SKM-1 (cell line): ENCODE measurements at regions not wholly inside any gene's neighbourhood (a gene's known extent, or its start where the extent isn't known, plus 50 kb on each side); places are given as distances from the start of the nearest gene placed in this dataset.
"Not testable (repeated sequence)": the region's sequence is repeated elsewhere in the genome, so short reads cannot be mapped to it uniquely, and the experiment has no call there.

Source experiments
- DNase-seq: peaks from one replicate; lab custom pipeline; 2025; ENCODE audit not compliant: unreplicated experiment; lab: John Stamatoyannopoulos, UW

DNA sequence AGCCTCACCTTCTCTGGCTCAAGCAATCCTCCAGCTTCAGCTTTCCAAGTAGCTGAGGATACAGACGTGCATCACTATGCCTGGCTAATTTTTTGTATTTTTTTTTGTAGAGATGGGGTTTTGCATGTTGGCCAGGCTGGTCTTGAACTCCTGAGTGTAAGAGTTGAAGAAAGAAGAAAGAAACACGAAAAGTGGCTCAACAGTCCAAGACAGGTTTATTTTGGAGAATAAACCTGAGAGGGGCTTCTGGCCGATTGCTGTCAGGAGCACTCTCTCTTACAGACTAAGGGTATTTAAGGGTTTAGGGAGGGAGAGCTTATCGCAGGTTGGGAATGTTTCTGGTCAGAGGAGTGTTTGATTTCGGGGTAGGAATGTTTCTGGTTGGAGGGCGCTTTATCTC is 75.9 kb downstream of the RRM2 start:
- DNase-seq = not testable (repeated sequence)

DNA sequence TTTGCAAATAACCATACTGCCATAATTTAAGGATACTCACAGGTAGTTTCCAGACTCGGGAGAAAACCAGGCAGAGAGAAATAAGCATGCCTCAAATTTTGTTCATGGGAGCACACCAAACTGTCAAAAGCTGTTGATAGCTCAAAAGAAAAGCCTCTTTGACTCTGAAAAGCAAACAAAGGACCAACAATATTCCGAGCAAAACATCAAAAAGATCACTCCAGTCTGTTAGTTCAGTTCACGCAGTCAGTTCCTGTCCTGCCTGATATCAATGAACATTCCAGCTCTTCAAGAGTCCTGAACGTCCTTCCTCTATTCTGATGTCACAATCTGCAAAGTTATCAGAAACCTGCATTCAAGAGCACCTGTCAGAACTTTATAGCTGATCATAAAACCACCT is 78.7 kb downstream of the RRM2 start:
- DNase-seq = no peak

DNA sequence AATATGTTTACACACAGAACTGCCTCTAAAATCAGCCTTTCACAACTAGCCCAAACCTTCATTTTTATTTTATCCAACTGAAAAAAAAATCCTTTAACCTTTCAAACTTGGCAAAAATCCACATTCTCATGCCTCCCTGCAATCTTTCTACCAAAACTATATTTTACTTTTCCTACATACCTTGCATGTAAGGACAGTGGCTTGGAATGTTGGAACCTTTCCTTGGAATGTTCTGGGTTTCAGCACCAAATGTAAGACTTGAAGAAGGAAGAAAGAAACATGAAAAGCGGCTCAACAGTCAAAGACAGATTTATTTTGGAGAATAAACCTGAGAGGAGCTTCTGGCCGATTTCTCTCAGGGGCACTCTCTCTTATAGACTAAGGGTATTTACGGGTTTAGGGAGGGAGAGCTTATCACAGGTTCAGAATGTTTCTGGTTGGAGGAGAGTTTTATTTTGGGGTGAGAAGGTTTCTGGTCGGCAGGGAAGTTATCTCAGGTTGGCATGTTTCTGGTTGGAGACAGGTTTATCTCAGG is 79.7 kb downstream of the RRM2 start:
- DNase-seq = no peak

DNA sequence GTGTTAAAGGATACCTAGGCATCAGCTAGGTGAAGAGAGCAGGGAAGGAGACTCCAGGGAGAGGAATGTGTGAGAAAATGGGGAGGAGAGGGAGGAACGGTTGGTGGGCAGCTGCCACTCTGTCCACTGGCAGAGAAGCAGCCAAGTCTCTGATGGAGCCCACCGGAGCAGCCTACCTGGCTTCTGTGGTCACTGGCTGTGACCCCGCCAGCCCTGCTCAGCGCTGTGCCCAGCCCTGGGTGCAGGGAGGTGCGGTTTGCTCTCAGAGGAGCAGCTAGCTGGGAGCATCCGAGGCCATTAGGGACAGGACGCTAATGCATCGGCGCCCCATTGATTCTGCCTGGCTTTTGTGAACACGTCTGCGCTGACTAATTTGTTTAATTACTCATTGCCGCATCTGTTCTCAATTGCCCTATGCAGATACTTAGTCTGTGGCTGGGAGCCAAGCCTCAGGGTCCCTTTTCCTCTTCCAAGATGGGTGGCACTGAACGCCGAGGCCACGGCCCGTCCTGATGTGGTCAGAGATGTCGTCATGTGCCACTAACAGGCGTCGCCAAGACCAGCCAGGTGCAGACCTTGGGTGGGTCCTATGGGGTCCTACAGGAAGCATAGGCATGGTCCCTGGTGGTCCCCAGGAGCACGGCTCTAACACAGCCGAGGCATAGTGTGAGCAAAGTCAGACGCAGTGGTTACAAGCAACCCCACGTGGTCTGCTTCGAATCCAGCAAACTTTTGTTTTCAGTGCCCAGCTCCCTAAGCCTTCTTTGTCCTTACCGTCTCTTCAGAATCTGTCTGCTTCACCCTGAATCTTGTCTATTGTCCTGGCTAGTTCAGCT is 82.0 kb downstream of the RRM2 start:
- no peak for DNase-seq

DNA sequence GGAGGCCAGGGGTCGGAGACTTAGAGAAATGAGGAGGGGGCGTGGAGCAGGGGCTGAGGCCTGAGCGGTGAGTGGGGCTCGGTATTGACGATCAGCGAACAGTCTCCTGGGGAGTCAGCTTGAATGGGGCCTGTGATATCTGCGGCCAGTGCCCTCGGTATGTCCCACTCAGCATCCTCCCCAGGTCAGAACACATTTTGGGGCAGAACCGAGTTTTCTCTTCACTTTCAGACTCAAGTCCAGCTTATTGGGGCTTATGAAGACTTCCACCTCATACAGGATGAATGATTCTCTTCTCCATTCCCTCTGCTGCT is 82.6 kb downstream of the RRM2 start:
- DNase-seq = no peak

DNA sequence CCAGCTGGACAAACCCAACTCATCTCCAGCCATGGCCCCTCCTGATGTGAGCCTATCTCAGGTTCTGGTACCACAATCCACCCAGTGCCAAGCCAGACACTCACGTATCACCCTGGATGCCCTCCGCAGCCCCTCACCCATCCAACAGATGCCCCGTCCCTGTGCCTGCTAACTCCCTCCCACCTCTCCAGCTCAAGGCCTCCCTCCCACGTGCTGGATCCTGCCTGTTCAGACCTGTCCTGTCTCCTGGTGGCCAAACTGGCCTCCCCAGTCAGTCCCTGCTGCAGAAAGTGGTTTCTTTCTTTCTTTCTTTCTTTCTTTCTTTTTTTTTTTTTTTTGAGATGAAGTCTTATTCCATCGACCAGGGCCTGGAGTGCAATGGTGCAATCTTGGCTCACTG is 86.2 kb downstream of the RRM2 start:
- DNase-seq = no peak

DNA sequence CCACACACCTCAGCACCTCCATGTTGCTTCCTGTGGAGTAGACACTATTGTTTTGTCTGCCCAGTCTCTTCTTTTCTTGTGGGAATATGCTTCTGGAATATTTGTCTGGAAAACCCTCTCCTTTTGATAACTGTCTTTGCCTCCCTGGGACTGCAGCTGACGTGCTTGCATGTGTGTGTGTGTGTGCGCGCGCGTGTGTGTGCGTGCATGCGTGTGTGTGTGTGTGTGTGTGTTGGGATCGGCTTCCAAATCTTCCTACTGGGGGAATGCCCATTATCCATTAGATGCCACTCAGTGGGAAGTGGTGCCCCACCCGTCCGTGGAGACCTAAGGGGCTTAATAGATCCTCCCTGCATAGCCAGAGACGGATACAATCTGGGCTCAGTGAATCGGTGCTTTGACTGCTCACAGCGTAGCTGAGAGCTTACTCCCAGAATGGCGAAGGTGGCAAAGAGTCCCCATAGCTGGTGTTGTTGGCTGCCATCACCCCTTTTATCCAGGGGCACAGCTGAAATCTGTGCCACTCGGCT is 86.9 kb downstream of the RRM2 start:
- DNase-seq = no peak

DNA sequence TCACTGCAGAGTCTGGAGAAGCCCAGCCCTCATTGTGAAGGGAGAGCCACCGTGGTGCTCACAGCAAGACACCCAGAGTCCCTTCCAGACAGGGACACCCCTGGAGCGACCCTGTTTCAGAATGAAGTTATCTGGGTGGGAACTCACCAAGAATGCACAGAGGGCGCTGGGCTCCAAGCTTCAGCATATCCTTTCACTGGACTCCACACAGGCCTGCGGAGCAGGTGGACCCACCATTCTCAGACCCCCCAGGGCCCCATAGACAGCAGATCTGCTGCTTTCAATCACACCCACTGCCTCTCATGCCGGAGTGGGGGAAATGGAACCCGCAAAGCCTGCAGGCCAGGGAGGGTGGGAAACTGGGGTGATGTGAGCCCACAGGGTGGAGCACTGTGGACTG is 87.8 kb downstream of the RRM2 start:
- no peak for DNase-seq

DNA sequence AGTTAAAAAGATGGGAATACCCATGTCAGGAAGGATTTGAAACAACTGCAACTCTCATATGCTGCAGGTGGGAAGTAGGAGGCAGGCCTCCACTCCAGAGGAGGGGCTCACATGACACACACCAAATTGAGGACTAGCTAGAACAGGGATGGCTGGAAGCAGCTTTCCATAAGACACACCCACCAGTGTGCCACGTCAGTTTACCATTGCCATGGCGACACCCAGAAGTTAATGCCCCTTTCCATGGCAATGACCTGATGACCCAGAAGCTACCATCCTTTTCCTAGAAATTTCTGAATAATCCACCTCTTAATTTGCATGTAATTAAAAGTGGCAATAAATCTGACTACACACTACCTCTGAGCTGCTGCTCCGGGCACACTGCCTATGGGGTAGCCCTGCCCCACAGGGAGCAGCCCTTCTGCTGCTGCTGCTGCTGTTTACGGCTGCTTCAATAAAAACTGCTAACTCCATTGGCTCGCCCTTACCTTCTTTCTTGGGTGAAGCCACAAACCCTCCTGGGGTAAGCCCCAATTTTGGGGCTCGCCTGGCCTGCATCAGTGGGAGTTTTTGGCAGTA is 89.4 kb downstream of the RRM2 start:
- no peak for DNase-seq

DNA sequence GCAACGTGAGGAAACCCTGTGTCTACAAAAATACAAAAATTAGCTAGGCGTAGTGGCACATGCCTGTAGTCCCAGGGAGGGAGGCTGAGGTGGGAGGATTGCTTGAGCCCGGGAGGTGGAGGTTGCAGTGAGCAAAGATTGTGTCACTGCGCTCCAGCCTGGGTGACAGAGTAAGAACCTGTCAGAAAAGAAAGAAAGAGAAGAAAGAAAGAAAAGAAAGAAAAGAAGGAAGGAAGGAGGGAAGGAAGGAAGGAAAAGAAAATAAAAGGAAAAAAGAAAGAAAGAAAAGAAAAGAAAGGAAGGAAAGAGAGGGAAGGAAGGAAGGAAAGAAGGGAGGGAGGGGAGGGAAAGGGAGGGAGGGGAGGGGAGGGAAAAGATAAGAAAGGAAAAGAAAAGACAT is 89.9 kb upstream of the HPCAL1 start:
- no peak for DNase-seq

DNA sequence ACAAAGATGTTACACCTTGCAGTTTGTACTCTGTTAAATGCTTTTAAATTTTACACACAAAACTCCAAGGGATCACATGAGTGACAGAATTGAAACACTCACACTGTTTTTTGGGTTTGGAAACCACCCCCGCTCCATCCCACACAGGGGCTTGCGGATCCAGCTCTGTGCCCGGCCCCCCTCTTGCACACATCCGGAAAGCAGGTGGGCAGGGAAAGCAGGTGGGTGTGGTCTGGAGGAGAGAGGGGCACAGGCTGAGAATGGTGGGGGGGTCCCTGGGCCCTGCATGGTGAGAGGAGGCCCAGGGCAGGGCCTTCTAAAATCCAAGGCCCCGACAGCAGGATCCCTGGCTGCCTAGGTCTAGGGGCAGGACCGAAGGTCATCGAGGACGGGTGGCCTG is 88.5 kb upstream of the HPCAL1 start:
- no peak for DNase-seq

DNA sequence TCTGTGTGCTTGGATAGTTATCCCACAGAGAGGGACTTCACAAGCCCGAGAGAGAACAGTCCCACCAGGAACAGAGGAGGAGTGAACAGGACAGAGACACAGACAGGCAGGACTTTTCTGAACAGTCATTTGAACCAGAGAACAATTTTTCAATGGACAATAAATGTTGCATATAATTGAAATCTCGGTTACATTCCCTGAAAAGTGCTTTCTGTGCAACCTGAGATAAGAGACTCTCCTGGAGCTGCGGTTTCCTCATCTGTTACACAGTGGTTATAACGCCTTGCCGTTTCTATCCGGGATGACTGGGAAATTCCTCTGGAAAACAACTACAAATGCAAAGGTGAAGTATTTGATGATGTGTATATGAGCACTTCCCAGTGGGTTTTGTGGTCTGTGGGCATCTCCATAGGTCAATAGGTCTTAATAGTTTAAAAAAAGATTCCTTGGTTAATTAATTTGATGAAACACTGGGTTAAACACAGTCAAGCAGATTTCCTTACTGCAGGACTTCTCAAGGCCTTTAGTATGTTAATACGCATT is 87.2 kb upstream of the HPCAL1 start:
- DNase-seq = no peak

DNA sequence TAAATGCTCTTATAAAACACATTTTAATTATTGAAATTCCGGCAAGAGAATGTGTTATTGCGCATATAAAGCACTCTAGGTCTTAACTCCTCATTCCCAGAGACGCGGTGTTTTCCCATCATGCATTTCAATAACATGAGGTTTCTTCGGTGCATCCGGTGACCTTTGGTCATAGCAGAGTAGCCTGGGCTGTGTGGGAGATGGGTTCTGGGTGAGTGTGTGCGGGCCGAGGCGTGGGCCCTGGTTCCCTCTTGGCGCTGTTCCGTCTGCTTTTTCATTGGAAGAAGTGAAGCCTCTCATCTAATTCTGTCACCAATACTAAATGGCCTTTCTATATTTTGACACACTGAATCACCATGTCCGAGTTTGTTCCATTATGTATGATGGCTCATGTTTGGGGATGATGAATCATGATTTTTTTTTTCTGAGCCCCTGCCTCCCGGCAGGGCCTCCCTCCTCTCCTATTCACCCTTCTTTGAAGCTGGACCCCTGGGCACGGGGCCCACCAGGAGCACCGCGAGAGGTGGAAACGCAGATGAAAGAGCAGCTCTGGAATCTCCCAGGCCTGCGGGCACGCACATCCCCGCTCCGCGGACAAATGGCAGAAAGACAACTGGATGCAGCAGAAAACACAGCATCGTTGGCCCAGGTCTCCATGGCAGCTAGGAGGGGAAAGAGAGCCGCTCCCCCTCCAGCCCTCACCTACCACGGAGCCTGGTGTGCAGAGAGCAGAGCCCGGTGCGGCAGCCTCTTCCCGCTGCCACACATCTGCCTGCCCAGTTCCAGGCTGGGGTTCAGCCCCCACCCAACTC is 85.8 kb upstream of the HPCAL1 start:
- DNase-seq = no peak

DNA sequence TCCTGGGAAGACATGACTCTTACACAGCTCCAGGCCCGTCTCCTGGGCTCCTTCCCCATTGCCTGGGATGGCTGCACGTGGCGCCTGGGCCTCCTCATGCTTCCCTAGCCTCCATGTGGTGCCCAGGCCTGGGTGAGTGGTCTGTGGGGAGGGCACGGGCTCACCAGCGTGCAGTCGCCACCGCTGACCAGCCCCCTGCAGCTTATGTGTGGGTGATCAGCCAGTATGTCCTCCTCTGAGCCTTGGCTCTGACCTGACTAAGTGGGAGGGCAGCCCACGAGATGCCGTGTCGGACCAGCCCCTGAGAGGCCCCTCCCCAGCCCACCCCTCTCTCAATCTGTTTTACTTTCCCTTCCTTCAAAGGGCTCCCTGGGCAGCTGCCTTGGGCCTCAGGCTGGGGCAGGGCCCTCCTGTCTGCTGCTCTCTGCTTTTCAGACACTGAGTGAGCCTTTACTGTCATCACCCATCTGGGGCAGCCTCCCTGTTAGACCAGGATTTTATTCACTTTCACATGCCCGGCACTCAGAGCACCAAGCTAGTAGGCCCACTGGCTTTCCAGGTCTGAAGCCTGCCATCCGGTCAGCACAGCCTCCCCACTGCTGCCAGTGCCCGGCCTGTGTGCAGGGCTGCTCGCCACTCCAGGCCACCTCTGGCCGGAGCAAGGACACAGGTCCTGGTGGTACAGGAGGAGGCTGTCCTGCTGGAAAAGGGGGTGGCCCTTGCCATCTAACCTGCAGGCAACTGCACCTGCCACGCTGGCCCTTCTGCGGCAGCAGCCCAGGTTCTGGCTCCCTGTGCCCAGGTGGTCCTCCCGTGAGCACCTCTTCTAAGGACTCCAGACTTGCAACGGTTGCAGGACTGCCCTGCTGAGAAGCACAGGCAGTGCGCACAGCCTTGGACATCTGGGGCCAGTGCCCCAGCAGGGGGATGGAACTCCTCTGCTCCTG is 84.9 kb upstream of the HPCAL1 start:
- DNase-seq = no peak

DNA sequence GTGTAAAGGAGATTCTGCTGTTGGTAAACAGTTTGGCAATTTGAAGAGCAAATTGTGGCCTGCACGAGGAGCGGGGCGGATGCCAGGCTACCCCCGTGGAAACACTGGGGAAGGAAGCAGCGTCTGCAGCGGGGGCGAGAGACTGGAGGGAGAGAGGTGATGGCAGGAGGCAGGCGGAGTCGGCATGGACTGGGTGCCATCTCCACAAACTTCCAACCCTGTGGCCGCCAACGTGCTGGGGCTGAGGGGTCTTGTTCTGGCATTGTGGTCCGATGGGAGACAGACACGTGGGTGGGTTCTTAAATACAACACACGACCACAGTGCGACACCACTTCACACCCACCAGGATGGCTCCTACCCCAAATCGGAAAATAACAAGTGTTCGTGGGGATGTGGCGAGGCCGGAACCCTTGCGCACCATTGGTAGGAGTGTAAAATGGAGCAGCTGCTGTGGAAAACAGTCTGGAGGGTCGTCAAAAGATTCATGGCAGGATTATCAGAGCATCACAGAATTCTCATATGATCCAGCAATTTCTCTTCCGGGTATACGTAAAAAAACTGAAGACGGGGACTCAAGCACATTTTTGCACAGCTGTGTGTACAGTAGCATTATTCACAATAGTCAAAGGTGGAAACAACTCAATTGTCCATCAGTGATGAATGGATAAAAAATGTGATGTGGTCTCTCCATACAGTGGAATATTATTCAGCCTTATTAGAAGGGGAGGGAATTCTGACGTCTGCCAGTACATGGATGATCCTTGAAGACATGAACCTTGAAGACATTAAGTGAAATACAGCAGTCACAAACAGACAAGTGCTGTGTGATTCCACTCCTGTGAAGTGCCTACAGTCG is 82.4 kb upstream of the HPCAL1 start:
- no peak for DNase-seq

DNA sequence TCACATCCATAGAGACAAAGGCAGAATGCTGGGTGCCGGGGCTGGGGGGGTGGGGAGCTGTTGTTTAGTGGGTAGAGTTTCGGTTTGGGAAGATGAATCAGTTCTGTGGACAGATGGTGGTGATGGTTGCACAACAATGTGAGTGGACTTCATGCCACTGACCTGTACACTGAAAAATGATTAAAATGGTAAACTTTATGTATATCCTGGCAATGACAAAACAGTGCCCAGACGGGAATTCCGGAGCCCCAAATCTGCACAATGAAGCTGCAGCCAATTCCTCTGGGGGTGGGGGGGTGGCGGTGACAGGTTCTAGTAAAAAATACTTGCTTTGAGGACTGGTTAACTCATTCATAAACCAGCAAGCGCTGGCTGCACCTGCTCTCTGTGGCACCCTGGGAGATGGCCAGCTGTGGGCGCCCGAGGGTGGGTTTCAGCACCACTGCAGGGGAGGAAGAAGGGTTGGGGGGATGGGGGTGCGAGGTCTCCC is 81.8 kb upstream of the HPCAL1 start:
- no peak for DNase-seq

DNA sequence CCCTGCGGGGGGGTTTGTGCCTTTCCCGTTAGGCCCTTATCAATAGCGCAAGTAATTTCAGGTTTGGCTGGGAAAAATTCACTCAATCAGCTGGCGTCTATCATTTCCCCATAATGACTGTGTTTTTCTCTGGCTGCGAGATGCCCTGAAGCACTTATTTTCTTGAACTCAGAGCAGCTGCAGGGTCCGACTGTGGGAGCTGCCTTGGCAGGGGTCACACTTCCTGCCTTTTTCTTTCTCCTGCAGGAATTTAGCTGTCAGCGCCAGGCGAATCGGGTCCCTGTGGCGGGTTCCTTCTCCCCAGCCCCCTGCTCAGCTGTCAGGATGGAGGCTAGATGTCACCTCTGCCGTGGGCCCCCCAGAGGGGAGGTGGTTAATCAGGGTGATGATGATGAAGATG is 81.3 kb upstream of the HPCAL1 start:
- no peak for DNase-seq

DNA sequence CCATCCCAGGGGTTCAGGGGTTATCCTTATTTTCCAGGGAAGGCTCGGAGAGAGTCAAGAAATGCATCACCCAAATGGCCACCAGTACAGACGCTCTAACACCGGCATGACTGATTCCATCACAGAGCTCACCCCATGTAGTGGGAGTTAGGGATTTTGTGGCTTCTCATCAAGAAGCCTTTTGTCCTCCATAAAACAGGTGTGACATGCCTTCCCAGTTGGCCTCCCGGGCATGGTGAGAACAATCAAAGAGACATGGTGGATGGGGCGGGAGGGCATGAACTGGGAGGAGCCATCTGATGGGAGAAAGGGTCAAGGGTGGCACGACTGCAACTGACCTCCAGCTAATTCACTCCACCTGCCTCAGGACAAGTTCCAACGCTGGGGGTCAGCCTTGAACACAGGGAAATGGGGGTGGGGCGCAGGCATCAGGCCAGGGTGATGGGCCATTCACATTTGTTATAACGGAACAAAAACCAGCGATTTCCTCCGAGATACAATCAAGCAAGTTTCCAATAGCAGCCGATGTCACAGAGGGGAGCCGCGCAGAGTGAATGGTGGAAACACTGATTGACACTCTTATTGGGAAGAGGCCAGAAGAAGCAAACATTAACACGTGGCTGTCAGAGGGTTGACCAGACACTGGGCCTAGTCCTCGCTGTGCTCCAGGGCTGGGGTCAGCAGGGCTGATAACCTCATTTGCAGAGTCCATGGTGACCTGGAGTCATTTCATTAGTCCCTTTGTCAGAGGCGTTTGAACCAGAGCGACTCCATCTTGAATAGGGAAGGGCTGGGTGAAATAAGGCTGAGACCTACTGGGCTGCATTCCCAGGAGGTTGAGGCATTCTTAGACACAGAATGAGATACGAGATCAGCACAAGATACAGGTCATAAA is 80.5 kb upstream of the HPCAL1 start:
- DNase-seq = no peak
